Tibial nerve (tissue), 4 donors: ENCODE measurements at regions not wholly inside any gene's neighbourhood (a gene's known extent, or its start where the extent isn't known, plus 50 kb on each side); places are given as distances from the start of the nearest gene placed in this dataset.

Experiments
- EP300 ChIP-seq, 2 donors: sonication (generic); formaldehyde crosslinking; IDR thresholded peaks; one replicate each; pipeline ENCODE4 v1.6.1; 2017; ENCODE audit warnings: antibody characterized with exemption in 2 of 2, mild to moderate bottlenecking in 1 of 2
- POLR2A ChIP-seq, 2 donors: fragments of 450-650 bp; IDR thresholded peaks; one replicate each; pipeline ENCODE4 v1.6.1; 2017; ENCODE audit warnings: antibody characterized with exemption in 2 of 2, mild to moderate bottlenecking in 2 of 2, moderate library complexity in 2 of 2
- TF ChIP-seq, protein P1 (sequence below), 5 experiments: fragments of 200-600 bp in 3 of 5; fragments of 450-650 bp in 2 of 5; sonication (generic) in 3 of 5; IDR thresholded peaks; one replicate each; pipeline ENCODE4 v1.5.1; 2016 to 2019; ENCODE audit warnings: antibody characterized with exemption in 5 of 5, mild to moderate bottlenecking in 3 of 5, moderate library complexity in 2 of 5

DNA sequence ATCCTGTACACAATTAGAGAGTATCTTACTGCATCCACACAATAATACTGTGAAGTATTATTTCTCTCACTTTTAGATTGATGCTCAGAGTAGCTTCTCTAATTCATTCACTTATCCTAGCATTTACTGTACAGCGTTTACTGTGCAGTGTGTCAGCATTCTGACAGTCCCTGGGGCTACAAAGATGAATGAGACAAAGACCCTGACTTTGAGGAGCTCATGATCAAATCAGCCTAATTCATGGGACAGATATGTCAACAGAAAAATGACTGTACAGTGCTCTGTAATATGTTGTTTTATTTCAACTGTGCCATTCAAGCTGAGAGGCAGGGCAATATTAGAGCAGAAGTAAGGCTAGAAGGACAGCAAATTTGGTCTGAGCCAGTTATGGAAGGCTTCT is 152.5 kb downstream of the ZNF648 start:
- TF ChIP-seq, protein P1, sequence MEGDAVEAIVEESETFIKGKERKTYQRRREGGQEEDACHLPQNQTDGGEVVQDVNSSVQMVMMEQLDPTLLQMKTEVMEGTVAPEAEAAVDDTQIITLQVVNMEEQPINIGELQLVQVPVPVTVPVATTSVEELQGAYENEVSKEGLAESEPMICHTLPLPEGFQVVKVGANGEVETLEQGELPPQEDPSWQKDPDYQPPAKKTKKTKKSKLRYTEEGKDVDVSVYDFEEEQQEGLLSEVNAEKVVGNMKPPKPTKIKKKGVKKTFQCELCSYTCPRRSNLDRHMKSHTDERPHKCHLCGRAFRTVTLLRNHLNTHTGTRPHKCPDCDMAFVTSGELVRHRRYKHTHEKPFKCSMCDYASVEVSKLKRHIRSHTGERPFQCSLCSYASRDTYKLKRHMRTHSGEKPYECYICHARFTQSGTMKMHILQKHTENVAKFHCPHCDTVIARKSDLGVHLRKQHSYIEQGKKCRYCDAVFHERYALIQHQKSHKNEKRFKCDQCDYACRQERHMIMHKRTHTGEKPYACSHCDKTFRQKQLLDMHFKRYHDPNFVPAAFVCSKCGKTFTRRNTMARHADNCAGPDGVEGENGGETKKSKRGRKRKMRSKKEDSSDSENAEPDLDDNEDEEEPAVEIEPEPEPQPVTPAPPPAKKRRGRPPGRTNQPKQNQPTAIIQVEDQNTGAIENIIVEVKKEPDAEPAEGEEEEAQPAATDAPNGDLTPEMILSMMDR (IDR thresholded peaks at IDR 0.05): no peak
- TF ChIP-seq POLR2A (IDR thresholded peaks at IDR 0.05) (no peak), EP300 (IDR thresholded peaks at IDR 0.05) (no peak)
